ENCODE measurements at regions not wholly inside any gene's neighbourhood (a gene's known extent, or its start where the extent isn't known, plus 50 kb on each side); places are given as distances from the start of the nearest gene placed in this dataset.
"Not testable (repeated sequence)": the region's sequence is repeated elsewhere in the genome, so short reads cannot be mapped to it uniquely, and the experiment has no call there.

- peak; percentile 16 for DNase-seq (ENCODE audit: low read depth, low spot score)
- H3K4me3 ChIP-seq (ENCODE audit: low read depth, low read length) = no peak overlapping the region
- TF ChIP-seq CTCF (IDR thresholded peaks at IDR 0.05; ENCODE audit: low read depth, low read length) = no peak
- in situ Hi-C loops (cut with HindIII; ENCODE audit: low sequenced_read_pairs) = no loop called here
Measured at GRCh38 chr13:60230593-60230992, 66.9 kb upstream of the DIAPH3 start.

GRCh38 chr13:60242043-60242595, 78.4 kb upstream of the DIAPH3 start:
- H3K4me3 ChIP-seq (ENCODE audit: low read depth, low read length) = no peak overlapping the region

GRCh38 chr13:60244381-60244780, 80.7 kb upstream of the DIAPH3 start:
- in situ Hi-C loops (cut with HindIII; ENCODE audit: low sequenced_read_pairs) = no loop called here
- no peak for DNase-seq (ENCODE audit: low read depth, low spot score)
- H3K4me3 ChIP-seq (ENCODE audit: low read depth, low read length) = no peak overlapping the region
- TF ChIP-seq CTCF (IDR thresholded peaks at IDR 0.05; ENCODE audit: low read depth, low read length) = no peak

More at GRCh38 chr13:60242043-60242595, 78.4 kb upstream of the DIAPH3 start:
- no peak for TF ChIP-seq CTCF (IDR thresholded peaks at IDR 0.05; ENCODE audit: low read depth, low read length)
- no peak for DNase-seq (ENCODE audit: low read depth, low spot score)
- in situ Hi-C loops (cut with HindIII; ENCODE audit: low sequenced_read_pairs) = no loop called here

- H3K4me3 ChIP-seq (ENCODE audit: low read depth, low read length); in situ Hi-C loops (cut with HindIII; ENCODE audit: low sequenced_read_pairs); DNase-seq (ENCODE audit: low read depth, low spot score): not testable (repeated sequence)
Measured at GRCh38 chr13:60251419-60251818, 87.7 kb upstream of the DIAPH3 start.

- TF ChIP-seq CTCF (IDR thresholded peaks at IDR 0.05; ENCODE audit: low read depth, low read length) = no peak
- H3K4me3 ChIP-seq (ENCODE audit: low read depth, low read length) = no peak overlapping the region
- no peak for DNase-seq (ENCODE audit: low read depth, low spot score)
- in situ Hi-C loops (cut with HindIII; ENCODE audit: low sequenced_read_pairs) = no loop called here
Measured at GRCh38 chr13:60258349-60258748, 94.6 kb upstream of the DIAPH3 start.

- TF ChIP-seq CTCF (IDR thresholded peaks at IDR 0.05; ENCODE audit: low read depth, low read length) = no peak
- H3K4me3 ChIP-seq (ENCODE audit: low read depth, low read length) = no peak overlapping the region
- in situ Hi-C loops (cut with HindIII; ENCODE audit: low sequenced_read_pairs) = no loop called here
- no peak for DNase-seq (ENCODE audit: low read depth, low spot score)
Measured at GRCh38 chr13:60260440-60260839, 96.7 kb upstream of the DIAPH3 start.

GRCh38 chr13:60261432-60262351, 98.0 kb upstream of the DIAPH3 start:
- DNase-seq (ENCODE audit: low read depth, low spot score) = no peak
- no peak overlapping the region for H3K4me3 ChIP-seq (ENCODE audit: low read depth, low read length)
- in situ Hi-C loops (cut with HindIII; ENCODE audit: low sequenced_read_pairs) = no loop called here
- no peak for TF ChIP-seq CTCF (IDR thresholded peaks at IDR 0.05; ENCODE audit: low read depth, low read length)

Measured in astrocyte of the spinal cord (primary cell).